Endodermal cell (in vitro differentiated cells): ENCODE measurements at regions not wholly inside any gene's neighbourhood (a gene's known extent, or its start where the extent isn't known, plus 50 kb on each side); places are given as distances from the start of the nearest gene placed in this dataset.

ENCODE experiments used
- DNase-seq: peaks from one replicate; pipeline ENCODE4 v3.0.0-alpha.2; 2017
- H3K27ac ChIP-seq: 2 replicates; pipeline ENCODE4 v1.5.1; 2013; ENCODE audit warnings: mild to moderate bottlenecking, low read depth, low read length, moderate library complexity
- H3K27me3 ChIP-seq: 2 replicates; pipeline ENCODE4 v1.6.1; 2013; ENCODE audit warnings: mild to moderate bottlenecking, low read length, moderate library complexity; ENCODE audit not compliant: insufficient read depth, control insufficient read depth, poor library complexity, severe bottlenecking
- H3K36me3 ChIP-seq: 2 replicates; pipeline ENCODE4 v1.7.0; 2013; ENCODE audit warnings: mild to moderate bottlenecking, low read length, moderate library complexity; ENCODE audit not compliant: control insufficient read depth, insufficient read depth
- H3K4me1 ChIP-seq: one replicate; pipeline ENCODE4 v1.7.0; 2013; ENCODE audit warnings: low read length; ENCODE audit not compliant: control insufficient read depth, insufficient read depth
- H3K4me3 ChIP-seq: 2 replicates; pipeline ENCODE4 v1.5.1; 2013; ENCODE audit warnings: mild to moderate bottlenecking, low read length, moderate library complexity
- H3K9ac ChIP-seq: 2 replicates; pipeline ENCODE4 v1.6.1; 2013; ENCODE audit warnings: mild to moderate bottlenecking, low read length, moderate library complexity; ENCODE audit not compliant: poor library complexity, severe bottlenecking; ENCODE audit errors: extremely low read depth
- H3K9me3 ChIP-seq: 2 replicates; pipeline ENCODE4 v1.6.1; 2013; ENCODE audit warnings: mild to moderate bottlenecking, low read length, moderate library complexity; ENCODE audit not compliant: control insufficient read depth
- H3K27ac Mint-ChIP-seq: 2 replicates; pipeline ENCODE4 v1.8.0; 2020; ENCODE audit warnings: mixed read lengths
- H3K27me3 Mint-ChIP-seq: 2 replicates; pipeline ENCODE4 v1.8.0; 2021; ENCODE audit warnings: mild to moderate bottlenecking, mixed read lengths; ENCODE audit not compliant: insufficient read depth
- H3K36me3 Mint-ChIP-seq: 2 replicates; pipeline ENCODE4 v1.8.0; 2020; ENCODE audit warnings: low read depth, mixed read lengths
- H3K4me1 Mint-ChIP-seq: 2 replicates; pipeline ENCODE4 v1.8.0; 2020; ENCODE audit warnings: mixed read lengths
- H3K4me3 Mint-ChIP-seq: 2 replicates; pipeline ENCODE4 v1.8.0; 2020; ENCODE audit warnings: mild to moderate bottlenecking, moderate library complexity, mixed read lengths
- H3K9me3 Mint-ChIP-seq: 2 replicates; pipeline ENCODE4 v1.8.0; 2020; ENCODE audit warnings: mild to moderate bottlenecking, mixed read lengths
- WGBS, 2 experiments: methylation state at CpG; one replicate each; pipeline versions ENCODE4 v1.1.5 to v1.1.7; 2013; ENCODE audit warnings: missing lambda C conversion rate in 2 of 2, mixed read lengths in 1 of 2; ENCODE audit not compliant: insufficient coverage in 1 of 2, insufficient read length in 1 of 2; 5-methylcytosine and 5-hydroxymethylcytosine counted together
- TF ChIP-seq, protein P1 (sequence below): fragments of 200-600 bp; sonication (generic); conservative IDR thresholded peaks from 2 replicates; pipeline ENCODE4 v1.5.0; 2021; ENCODE audit warnings: antibody characterized with exemption, mild to moderate bottlenecking

DNA sequence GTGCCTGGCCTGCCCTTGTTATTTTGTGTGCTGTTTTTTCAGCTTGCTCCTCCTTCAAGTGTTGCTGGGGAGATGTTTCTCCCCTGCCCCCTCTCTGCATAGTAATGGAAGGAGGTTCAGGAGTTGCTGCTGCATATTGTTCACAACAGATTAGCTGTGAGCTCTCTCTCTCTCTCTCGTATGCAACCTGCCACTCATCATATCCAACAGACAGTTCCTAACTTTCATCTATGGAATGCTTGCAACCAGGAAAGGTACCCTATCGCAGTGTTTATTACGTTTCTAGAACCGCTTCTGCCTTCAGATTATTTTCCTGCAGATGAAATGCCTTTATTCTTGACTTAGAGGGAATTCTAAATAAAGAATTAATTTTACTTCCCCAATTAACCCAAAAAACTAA, 372.9 kb downstream of the RMST start:
- TF ChIP-seq, protein P1, sequence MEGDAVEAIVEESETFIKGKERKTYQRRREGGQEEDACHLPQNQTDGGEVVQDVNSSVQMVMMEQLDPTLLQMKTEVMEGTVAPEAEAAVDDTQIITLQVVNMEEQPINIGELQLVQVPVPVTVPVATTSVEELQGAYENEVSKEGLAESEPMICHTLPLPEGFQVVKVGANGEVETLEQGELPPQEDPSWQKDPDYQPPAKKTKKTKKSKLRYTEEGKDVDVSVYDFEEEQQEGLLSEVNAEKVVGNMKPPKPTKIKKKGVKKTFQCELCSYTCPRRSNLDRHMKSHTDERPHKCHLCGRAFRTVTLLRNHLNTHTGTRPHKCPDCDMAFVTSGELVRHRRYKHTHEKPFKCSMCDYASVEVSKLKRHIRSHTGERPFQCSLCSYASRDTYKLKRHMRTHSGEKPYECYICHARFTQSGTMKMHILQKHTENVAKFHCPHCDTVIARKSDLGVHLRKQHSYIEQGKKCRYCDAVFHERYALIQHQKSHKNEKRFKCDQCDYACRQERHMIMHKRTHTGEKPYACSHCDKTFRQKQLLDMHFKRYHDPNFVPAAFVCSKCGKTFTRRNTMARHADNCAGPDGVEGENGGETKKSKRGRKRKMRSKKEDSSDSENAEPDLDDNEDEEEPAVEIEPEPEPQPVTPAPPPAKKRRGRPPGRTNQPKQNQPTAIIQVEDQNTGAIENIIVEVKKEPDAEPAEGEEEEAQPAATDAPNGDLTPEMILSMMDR, result no peak
- WGBS, 2 experiments, result 84 to 90% methylated on average over 3 to 4 of the region's 4 CpGs
- DNase-seq, result no peak
- Histone ChIP-seq H3K27me3 (no peaks in the 10 kb centered on the region), H3K27ac (no peak overlapping the region), H3K9ac (no peak overlapping the region), H3K36me3 (no peaks in the 10 kb centered on the region), H3K9me3 (no peaks in the 10 kb centered on the region), H3K4me3 (no peak overlapping the region), H3K4me1 (peaks cover 7% of the 10 kb centered on the region)
- Mint-ChIP-seq H3K27ac (no peak overlapping the region), H3K4me3 (no peak overlapping the region), H3K9me3 (no peaks in the 10 kb centered on the region), H3K27me3 (no peaks in the 10 kb centered on the region), H3K4me1 (peaks cover 15% of the 10 kb centered on the region), H3K36me3 (no peaks in the 10 kb centered on the region)

DNA sequence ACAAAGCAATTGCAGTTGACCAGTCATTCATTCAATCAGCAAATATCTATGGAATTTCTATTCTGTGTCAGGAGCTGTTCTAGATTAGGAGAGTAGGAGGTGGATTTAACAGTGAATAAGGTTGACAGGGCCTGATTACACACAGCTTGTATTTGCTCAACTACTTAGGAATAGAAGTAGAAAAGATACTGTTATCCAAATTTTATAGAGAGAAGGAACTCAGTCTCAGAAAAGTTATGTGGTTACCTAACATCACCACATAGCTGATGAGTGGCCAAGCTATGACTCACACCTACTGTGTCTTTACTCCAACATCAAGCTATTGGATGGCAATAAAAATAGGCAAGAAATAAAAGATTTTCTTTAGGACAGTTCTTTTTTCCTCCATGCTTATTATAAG, 374.8 kb downstream of the RMST start:
- DNase-seq, result no peak
- Histone ChIP-seq H3K4me3 (no peak overlapping the region), H3K27ac (no peak overlapping the region), H3K9me3 (no peaks in the 10 kb centered on the region), H3K9ac (no peak overlapping the region), H3K36me3 (no peaks in the 10 kb centered on the region), H3K4me1 (peaks cover 7% of the 10 kb centered on the region), H3K27me3 (no peaks in the 10 kb centered on the region)
- H3K9me3 Mint-ChIP-seq, result no peaks in the 10 kb centered on the region
- no peaks in the 10 kb centered on the region for H3K36me3 Mint-ChIP-seq
- H3K27me3 Mint-ChIP-seq, result no peaks in the 10 kb centered on the region
- no peak overlapping the region for H3K4me3 Mint-ChIP-seq
- TF ChIP-seq, protein P1, result no peak
- peaks cover 18% of the 10 kb centered on the region for H3K4me1 Mint-ChIP-seq
- H3K27ac Mint-ChIP-seq, result no peak overlapping the region

- H3K4me3 Mint-ChIP-seq, result no peak overlapping the region
- H3K27ac ChIP-seq, result no peak overlapping the region
- H3K9me3 Mint-ChIP-seq, result no peaks in the 10 kb centered on the region
- no peaks in the 10 kb centered on the region for H3K4me1 ChIP-seq
- H3K36me3 ChIP-seq, result no peaks in the 10 kb centered on the region
- no peak overlapping the region for H3K27ac Mint-ChIP-seq
- H3K9me3 ChIP-seq, result no peaks in the 10 kb centered on the region
- H3K27me3 ChIP-seq, result no peaks in the 10 kb centered on the region
- H3K27me3 Mint-ChIP-seq, result no peaks in the 10 kb centered on the region
- TF ChIP-seq, protein P1, result no peak
- H3K4me3 ChIP-seq, result no peak overlapping the region
- no peaks in the 10 kb centered on the region for H3K36me3 Mint-ChIP-seq
- DNase-seq, result no peak
- H3K9ac ChIP-seq, result no peak overlapping the region
- H3K4me1 Mint-ChIP-seq, result peaks cover 8% of the 10 kb centered on the region
- WGBS, 2 experiments, result 70 to 88% methylated on average over 1 to 2 of the region's 2 CpGs
Measured at GRCh38 chr12:97848051-97848450, 385.4 kb downstream of the RMST start.
